ENCODE measurements at regions not wholly inside any gene's neighbourhood (a gene's known extent, or its start where the extent isn't known, plus 50 kb on each side); places are given as distances from the start of the nearest gene placed in this dataset.

- no peak overlapping the region for H3K4me3 ChIP-seq (ENCODE audit: extremely low read depth in 1 of 4, insufficient read depth in 2 of 4, low read depth in 3 of 4, low read length in 4 of 4)
- no peaks in the 10 kb centered on the region for H3K79me2 ChIP-seq (ENCODE audit: control insufficient read depth in 1 of 2, insufficient read depth in 2 of 2, low read length in 2 of 2)
- TF ChIP-seq ZNF274 (IDR thresholded peaks at IDR 0.05; ENCODE audit: borderline replicate concordance, extremely low read depth, low read length) = no peak
- no peak for TF ChIP-seq SIRT6 (IDR thresholded peaks at IDR 0.05; ENCODE audit: low read length)
- TF ChIP-seq CEBPB (IDR thresholded peaks at IDR 0.05; ENCODE audit: low read depth, low read length) = peak; percentile 31; the same call in 1 of the 2 replicates
- no peak overlapping the region for H2BK15ac ChIP-seq (ENCODE audit: low read length)
- H2AFZ ChIP-seq (ENCODE audit: low read length) = no peak overlapping the region; the same call in 1 of the 2 replicates
- H3K4ac ChIP-seq (replicated peaks; ENCODE audit: insufficient read length, low read depth, low read length) = no peak overlapping the region
- no peak overlapping the region for H3K14ac ChIP-seq (ENCODE audit: insufficient read length)
- H3K23ac ChIP-seq (ENCODE audit: insufficient read length) = no peak overlapping the region
- 78% methylated on average over 3 of the region's 3 CpGs; no CpG with 5 or more reads in 1 of the 2 experiments for WGBS, 2 experiments (ENCODE audit: extremely low coverage in 1 of 2, insufficient coverage in 1 of 2, insufficient read length in 1 of 2, insufficient replicate concordance in 2 of 2, low coverage in 1 of 2, low lambda C conversion rate in 2 of 2, missing lambda C conversion rate in 1 of 2)
- H3K18ac ChIP-seq (ENCODE audit: extremely low read depth, low read length) = no peak overlapping the region
- H2BK12ac ChIP-seq (ENCODE audit: low read depth, low read length) = no peak overlapping the region
- H4K5ac ChIP-seq (ENCODE audit: insufficient read length, low read depth, low read length) = no peak overlapping the region
- no peaks in the 10 kb centered on the region for H3K23me2 ChIP-seq (ENCODE audit: low read depth, low read length)
- H3K4me1 ChIP-seq (replicated peaks in 1 of 4; ENCODE audit: control insufficient read depth in 3 of 4, insufficient read depth in 4 of 4, low read length in 3 of 4) = no peaks in the 10 kb centered on the region
- no peak overlapping the region for H3K9ac ChIP-seq (replicated peaks in 1 of 4; ENCODE audit: extremely low read depth in 1 of 4, low read depth in 3 of 4, low read length in 3 of 4)
- CTCF ChIA-PET (ENCODE audit: partially characterized antibody) = interaction anchor here (1.2 kb wide), 1 partner anchor 37 kb away, joined by 3 read pairs; no protein-coding TSS in a partner anchor
- H2BK120ac ChIP-seq (replicated peaks; ENCODE audit: low read depth, low read length) = no peak overlapping the region
- no peak overlapping the region for H2AK5ac ChIP-seq (ENCODE audit: low read depth, low read length)
- no peak overlapping the region for H3K27ac ChIP-seq (ENCODE audit: low read depth, low read length)
- no peaks in the 10 kb centered on the region for H3K79me1 ChIP-seq (ENCODE audit: low read depth, low read length)
- DNase-seq (ENCODE audit: low read depth in 1 of 2, low spot score in 2 of 2) = no peak
- H4K20me1 ChIP-seq (replicated peaks in 1 of 2; ENCODE audit: control insufficient read depth in 1 of 2, insufficient read depth in 2 of 2, low read length in 2 of 2) = no peaks in the 10 kb centered on the region
- POLR2A ChIA-PET (ENCODE audit: partially characterized antibody) = no interaction called here
- no peaks in the 10 kb centered on the region; a peak in 1 of 7 replicates for H3K27me3 ChIP-seq (replicated peaks in 1 of 4; ENCODE audit: control insufficient read depth in 3 of 4, extremely low read depth in 1 of 4, insufficient read depth in 3 of 4, low read length in 3 of 4)
- no peaks in the 10 kb centered on the region for H3K36me3 ChIP-seq (ENCODE audit: control insufficient read depth in 2 of 4, insufficient read depth in 4 of 4, low read length in 3 of 4)
- no peak overlapping the region for H2BK20ac ChIP-seq (ENCODE audit: low read length)
- no peak overlapping the region for H4K91ac ChIP-seq (replicated peaks; ENCODE audit: insufficient read length, low read length)
- no peak overlapping the region for H3K56ac ChIP-seq (replicated peaks; ENCODE audit: insufficient read length, low read depth, low read length)
- no peaks in the 10 kb centered on the region for H3K9me3 ChIP-seq (ENCODE audit: insufficient read depth in 2 of 2, low read depth in 1 of 2, low read length in 1 of 2)
- FAIRE-seq = no peak
- H3K4me2 ChIP-seq (ENCODE audit: insufficient read depth in 1 of 2, low read depth in 2 of 2, low read length in 2 of 2) = no peak overlapping the region
- H2BK5ac ChIP-seq (ENCODE audit: low read depth, low read length) = no peak overlapping the region
- no peak overlapping the region for H4K8ac ChIP-seq (ENCODE audit: extremely low read depth, insufficient read depth, low read length)
Observed at GRCh38 chr6:160810238-160810637, 108.2 kb downstream of the PLG start.
